ENCODE measurements at regions not wholly inside any gene's neighbourhood (a gene's known extent, or its start where the extent isn't known, plus 50 kb on each side); places are given as distances from the start of the nearest gene placed in this dataset.

- no peak overlapping the region for H3K4me3 ChIP-seq (ENCODE audit: low read depth, low read length)
- in situ Hi-C loops (cut with HindIII; ENCODE audit: low sequenced_read_pairs): no loop called here
- DNase-seq (ENCODE audit: low read depth): no peak
- TF ChIP-seq CTCF (IDR thresholded peaks at IDR 0.05; ENCODE audit: low read depth, low read length, missing control alignments): no peak
These were observed 1094.9 kb downstream of the SLC6A15 start for GRCh38 chr12:83817730-83818129.

DNA sequence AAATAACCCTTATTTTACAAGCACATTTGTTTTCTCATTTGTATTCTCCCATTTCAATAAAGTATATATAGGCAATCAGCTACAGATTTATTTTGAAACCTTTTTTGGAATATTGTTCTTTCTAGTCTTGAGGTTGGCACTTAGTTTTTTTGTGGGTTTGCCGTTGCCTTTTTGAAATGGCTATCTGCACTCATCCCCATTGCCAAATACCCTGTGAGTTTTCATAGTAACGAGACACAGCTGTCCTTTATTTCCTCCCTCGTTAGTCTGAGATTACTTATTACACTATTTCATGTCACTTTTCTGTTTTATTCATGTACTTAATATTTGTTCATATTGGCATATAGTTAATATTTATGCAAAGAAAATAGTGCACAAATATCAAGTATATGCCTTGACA is 1104.0 kb downstream of the SLC6A15 start:
- H3K4me3 ChIP-seq (ENCODE audit: low read depth, low read length): no peak overlapping the region
- in situ Hi-C loops (cut with HindIII; ENCODE audit: low sequenced_read_pairs): no loop called here
- DNase-seq (ENCODE audit: low read depth): no peak
- TF ChIP-seq CTCF (IDR thresholded peaks at IDR 0.05; ENCODE audit: low read depth, low read length, missing control alignments): no peak

DNA sequence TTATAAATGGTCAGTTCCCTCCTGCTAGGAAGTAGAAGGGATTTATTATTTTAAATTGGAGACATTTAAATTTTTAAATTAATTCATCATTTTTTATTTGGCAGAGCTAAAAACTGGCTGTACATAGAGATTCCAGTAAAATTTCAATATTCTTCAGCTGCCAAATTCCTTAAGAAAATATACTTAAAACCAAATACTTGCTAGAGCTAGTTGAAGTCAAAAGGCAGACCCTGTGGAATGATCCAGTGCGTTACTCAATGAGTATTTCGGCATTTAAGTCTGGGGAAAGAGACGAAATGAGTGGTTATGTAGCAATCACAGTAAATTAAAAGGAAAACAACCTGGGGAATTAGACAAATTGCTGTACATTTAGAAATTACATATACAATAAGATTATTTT is 1104.7 kb downstream of the SLC6A15 start:
- DNase-seq (ENCODE audit: low read depth): no peak
- H3K4me3 ChIP-seq (ENCODE audit: low read depth, low read length): no peak overlapping the region
- TF ChIP-seq CTCF (IDR thresholded peaks at IDR 0.05; ENCODE audit: low read depth, low read length, missing control alignments): no peak
- in situ Hi-C loops (cut with HindIII; ENCODE audit: low sequenced_read_pairs): no loop called here

- H3K4me3 ChIP-seq (ENCODE audit: low read depth, low read length): no peak overlapping the region
- DNase-seq (ENCODE audit: low read depth): no peak
- no peak for TF ChIP-seq CTCF (IDR thresholded peaks at IDR 0.05; ENCODE audit: low read depth, low read length, missing control alignments)
- in situ Hi-C loops (cut with HindIII; ENCODE audit: low sequenced_read_pairs): no loop called here
These were observed 1106.7 kb downstream of the SLC6A15 start for GRCh38 chr12:83805873-83806272.

GRCh38 chr12:83805156-83805772 is 1107.3 kb downstream of the SLC6A15 start:
- H3K4me3 ChIP-seq (ENCODE audit: low read depth, low read length): no peak overlapping the region
- no peak for TF ChIP-seq CTCF (IDR thresholded peaks at IDR 0.05; ENCODE audit: low read depth, low read length, missing control alignments)
- no peak for DNase-seq (ENCODE audit: low read depth)
- in situ Hi-C loops (cut with HindIII; ENCODE audit: low sequenced_read_pairs): no loop called here

DNA sequence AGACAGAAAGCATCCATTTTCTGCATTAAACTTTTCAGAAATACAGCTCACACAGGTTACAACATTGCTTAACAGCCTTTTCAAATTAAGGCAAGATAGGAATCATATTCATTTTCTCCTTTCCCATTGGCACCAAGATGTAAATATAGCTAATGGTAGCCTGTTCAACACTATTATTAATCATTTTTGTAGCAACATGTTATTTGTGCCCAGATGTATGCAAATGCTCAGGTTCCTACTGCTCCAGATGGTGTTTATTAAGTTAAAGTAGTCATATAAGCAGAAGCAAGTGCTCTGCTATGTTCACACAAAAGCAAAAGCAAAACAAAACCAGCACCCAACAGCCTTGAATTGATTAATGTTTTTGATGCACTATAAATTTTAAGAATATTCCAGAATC is 1110.6 kb downstream of the SLC6A15 start:
- no peak for TF ChIP-seq CTCF (IDR thresholded peaks at IDR 0.05; ENCODE audit: low read depth, low read length, missing control alignments)
- DNase-seq (ENCODE audit: low read depth): no peak
- no peak overlapping the region for H3K4me3 ChIP-seq (ENCODE audit: low read depth, low read length)
- in situ Hi-C loops (cut with HindIII; ENCODE audit: low sequenced_read_pairs): no loop called here

All from astrocyte of the cerebellum (primary cell).